SK-N-SH treated with all-trans-retinoic acid at 6 μM for 48 hours (cell line): ENCODE measurements at regions not wholly inside any gene's neighbourhood (a gene's known extent, or its start where the extent isn't known, plus 50 kb on each side); places are given as distances from the start of the nearest gene placed in this dataset.
"Not testable (repeated sequence)": the region's sequence is repeated elsewhere in the genome, so short reads cannot be mapped to it uniquely, and the experiment has no call there.

Experiments used
- ATAC-seq: fragments of 200-7000 bp; cut with Tn5 transposase; 3 replicates; pipeline ENCODE4 v1.9.1; 2020; ENCODE audit warnings: mild to moderate bottlenecking, moderate library complexity
- ARNTL ChIP-seq: fragments of 450-650 bp; formaldehyde crosslinking; IDR thresholded peaks from 2 replicates; pipeline ENCODE4 v1.5.0; 2020; ENCODE audit warnings: low read depth, mild to moderate bottlenecking, moderate library complexity, borderline replicate concordance
- BACH2 ChIP-seq: fragments of 250-450 bp; sonication (Bioruptor Pico); IDR thresholded peaks from 2 replicates; pipeline ENCODE4 v1.9.0; 2021; ENCODE audit warnings: mild to moderate bottlenecking, borderline replicate concordance
- CSDC2 ChIP-seq: fragments of 250-450 bp; sonication (Bioruptor Pico); IDR thresholded peaks from 2 replicates; pipeline ENCODE4 v1.5.0; 2020; ENCODE audit warnings: mild to moderate bottlenecking, moderate library complexity
- ESRRG ChIP-seq: fragments of 250-450 bp; sonication (Bioruptor Pico); IDR thresholded peaks from 2 replicates; pipeline ENCODE4 v1.6.1; 2021; ENCODE audit warnings: mild to moderate bottlenecking
- ISL1 ChIP-seq: fragments of 250-450 bp; sonication (Bioruptor Pico); IDR thresholded peaks from 2 replicates; pipeline ENCODE4 v2.1.2; 2022; ENCODE audit warnings: mild to moderate bottlenecking, moderate library complexity
- OSR1 ChIP-seq: fragments of 250-450 bp; sonication (Bioruptor Pico); IDR thresholded peaks from 2 replicates; pipeline ENCODE4 v1.8.0; 2022; ENCODE audit warnings: moderate library complexity, mild to moderate bottlenecking, inconsistent platforms
- PPARA ChIP-seq: fragments of 250-450 bp; sonication (Bioruptor Pico); IDR thresholded peaks from 2 replicates; pipeline ENCODE4 v1.5.0; 2020; ENCODE audit warnings: mild to moderate bottlenecking, borderline replicate concordance
- RARB ChIP-seq: fragments of 250-450 bp; sonication (Bioruptor Pico); IDR thresholded peaks from 2 replicates; pipeline ENCODE4 v1.8.0; 2021; ENCODE audit warnings: mild to moderate bottlenecking, moderate library complexity
- SNAI2 ChIP-seq: fragments of 250-450 bp; sonication (Bioruptor Pico); IDR thresholded peaks from 2 replicates; pipeline ENCODE4 v1.5.0; 2020; ENCODE audit warnings: mild to moderate bottlenecking, moderate library complexity
- TCF4 ChIP-seq: fragments of 250-450 bp; sonication (Bioruptor Pico); IDR thresholded peaks from 2 replicates; pipeline ENCODE4 v1.8.0; 2021; ENCODE audit warnings: mild to moderate bottlenecking, moderate library complexity, borderline replicate concordance
- ZC3H10 ChIP-seq: fragments of 250-450 bp; sonication (Bioruptor Pico); IDR thresholded peaks from 2 replicates; pipeline ENCODE4 v1.5.1; 2021; ENCODE audit warnings: mild to moderate bottlenecking, moderate library complexity
- ZFP3 ChIP-seq: fragments of 250-450 bp; sonication (Bioruptor Pico); IDR thresholded peaks from 2 replicates; pipeline ENCODE4 v1.5.0; 2020; ENCODE audit warnings: mild to moderate bottlenecking, moderate library complexity
- ZFP30 ChIP-seq: fragments of 450-650 bp; formaldehyde crosslinking; IDR thresholded peaks from 2 replicates; pipeline ENCODE4 v1.5.0; 2022; ENCODE audit warnings: mild to moderate bottlenecking, moderate library complexity
- ZNF565 ChIP-seq: fragments of 450-650 bp; formaldehyde crosslinking; conservative IDR thresholded peaks from 2 replicates; pipeline ENCODE4 v1.5.0; 2020; ENCODE audit warnings: low read depth, mild to moderate bottlenecking, moderate library complexity
- ZNF70 ChIP-seq: fragments of 450-650 bp; formaldehyde crosslinking; IDR thresholded peaks from 2 replicates; pipeline ENCODE4 v1.5.0; 2020; ENCODE audit warnings: mild to moderate bottlenecking, moderate library complexity
- ZNF8 ChIP-seq: fragments of 450-650 bp; formaldehyde crosslinking; IDR thresholded peaks from 2 replicates; pipeline ENCODE4 v1.5.0; 2020; ENCODE audit warnings: mild to moderate bottlenecking, moderate library complexity
- TF ChIP-seq, protein P1 (sequence below): fragments of 250-450 bp; sonication (Bioruptor Pico); IDR thresholded peaks from 2 replicates; pipeline ENCODE4 v1.8.0; 2021; ENCODE audit warnings: low read depth, mild to moderate bottlenecking, moderate library complexity, borderline replicate concordance
- TF ChIP-seq, protein P2 (sequence below): fragments of 250-450 bp; sonication (Bioruptor Pico); IDR thresholded peaks from 2 replicates; pipeline ENCODE4 v1.5.0; 2020; ENCODE audit warnings: mild to moderate bottlenecking, moderate library complexity
- TF ChIP-seq, protein P3 (sequence below): fragments of 250-450 bp; sonication (Bioruptor Pico); IDR thresholded peaks from 2 replicates; pipeline ENCODE4 v1.5.1; 2021; ENCODE audit warnings: mild to moderate bottlenecking, moderate library complexity
- TF ChIP-seq, protein P4 (sequence below): fragments of 250-450 bp; sonication (Bioruptor Pico); IDR thresholded peaks from 2 replicates; pipeline ENCODE4 v1.5.1; 2020; ENCODE audit warnings: low read depth, mild to moderate bottlenecking, moderate library complexity

DNA sequence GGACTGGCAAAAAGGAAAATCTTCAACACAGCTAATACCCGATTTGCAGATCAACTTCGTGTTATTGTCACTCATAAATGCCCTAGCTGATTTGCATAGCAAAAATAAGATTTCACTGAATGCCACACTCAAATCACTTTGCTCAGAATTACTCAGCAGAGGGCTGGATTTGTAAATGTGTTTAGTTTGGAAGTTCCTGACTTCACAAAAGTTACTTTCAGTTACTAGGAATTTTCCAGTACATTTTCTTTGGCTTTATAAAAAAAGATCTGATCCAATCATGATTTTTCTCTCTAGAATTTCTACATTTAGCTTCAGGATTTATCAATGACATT, 433.3 kb upstream of the ID2 start:
- TF ChIP-seq, protein P1, sequence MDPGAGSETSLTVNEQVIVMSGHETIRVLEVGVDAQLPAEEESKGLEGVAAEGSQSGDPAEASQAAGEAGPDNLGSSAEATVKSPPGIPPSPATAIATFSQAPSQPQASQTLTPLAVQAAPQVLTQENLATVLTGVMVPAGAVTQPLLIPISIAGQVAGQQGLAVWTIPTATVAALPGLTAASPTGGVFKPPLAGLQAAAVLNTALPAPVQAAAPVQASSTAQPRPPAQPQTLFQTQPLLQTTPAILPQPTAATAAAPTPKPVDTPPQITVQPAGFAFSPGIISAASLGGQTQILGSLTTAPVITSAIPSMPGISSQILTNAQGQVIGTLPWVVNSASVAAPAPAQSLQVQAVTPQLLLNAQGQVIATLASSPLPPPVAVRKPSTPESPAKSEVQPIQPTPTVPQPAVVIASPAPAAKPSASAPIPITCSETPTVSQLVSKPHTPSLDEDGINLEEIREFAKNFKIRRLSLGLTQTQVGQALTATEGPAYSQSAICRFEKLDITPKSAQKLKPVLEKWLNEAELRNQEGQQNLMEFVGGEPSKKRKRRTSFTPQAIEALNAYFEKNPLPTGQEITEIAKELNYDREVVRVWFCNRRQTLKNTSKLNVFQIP (CRISPR knock-in tag): no peak
- TF ChIP-seq, protein P2, sequence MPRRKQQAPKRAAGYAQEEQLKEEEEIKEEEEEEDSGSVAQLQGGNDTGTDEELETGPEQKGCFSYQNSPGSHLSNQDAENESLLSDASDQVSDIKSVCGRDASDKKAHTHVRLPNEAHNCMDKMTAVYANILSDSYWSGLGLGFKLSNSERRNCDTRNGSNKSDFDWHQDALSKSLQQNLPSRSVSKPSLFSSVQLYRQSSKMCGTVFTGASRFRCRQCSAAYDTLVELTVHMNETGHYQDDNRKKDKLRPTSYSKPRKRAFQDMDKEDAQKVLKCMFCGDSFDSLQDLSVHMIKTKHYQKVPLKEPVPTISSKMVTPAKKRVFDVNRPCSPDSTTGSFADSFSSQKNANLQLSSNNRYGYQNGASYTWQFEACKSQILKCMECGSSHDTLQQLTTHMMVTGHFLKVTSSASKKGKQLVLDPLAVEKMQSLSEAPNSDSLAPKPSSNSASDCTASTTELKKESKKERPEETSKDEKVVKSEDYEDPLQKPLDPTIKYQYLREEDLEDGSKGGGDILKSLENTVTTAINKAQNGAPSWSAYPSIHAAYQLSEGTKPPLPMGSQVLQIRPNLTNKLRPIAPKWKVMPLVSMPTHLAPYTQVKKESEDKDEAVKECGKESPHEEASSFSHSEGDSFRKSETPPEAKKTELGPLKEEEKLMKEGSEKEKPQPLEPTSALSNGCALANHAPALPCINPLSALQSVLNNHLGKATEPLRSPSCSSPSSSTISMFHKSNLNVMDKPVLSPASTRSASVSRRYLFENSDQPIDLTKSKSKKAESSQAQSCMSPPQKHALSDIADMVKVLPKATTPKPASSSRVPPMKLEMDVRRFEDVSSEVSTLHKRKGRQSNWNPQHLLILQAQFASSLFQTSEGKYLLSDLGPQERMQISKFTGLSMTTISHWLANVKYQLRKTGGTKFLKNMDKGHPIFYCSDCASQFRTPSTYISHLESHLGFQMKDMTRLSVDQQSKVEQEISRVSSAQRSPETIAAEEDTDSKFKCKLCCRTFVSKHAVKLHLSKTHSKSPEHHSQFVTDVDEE (CRISPR knock-in tag): no peak
- TF ChIP-seq ESRRG (CRISPR knock-in tag) (no peak), ARNTL (no peak), RARB (CRISPR knock-in tag) (no peak)
- ATAC-seq: no peak

DNA sequence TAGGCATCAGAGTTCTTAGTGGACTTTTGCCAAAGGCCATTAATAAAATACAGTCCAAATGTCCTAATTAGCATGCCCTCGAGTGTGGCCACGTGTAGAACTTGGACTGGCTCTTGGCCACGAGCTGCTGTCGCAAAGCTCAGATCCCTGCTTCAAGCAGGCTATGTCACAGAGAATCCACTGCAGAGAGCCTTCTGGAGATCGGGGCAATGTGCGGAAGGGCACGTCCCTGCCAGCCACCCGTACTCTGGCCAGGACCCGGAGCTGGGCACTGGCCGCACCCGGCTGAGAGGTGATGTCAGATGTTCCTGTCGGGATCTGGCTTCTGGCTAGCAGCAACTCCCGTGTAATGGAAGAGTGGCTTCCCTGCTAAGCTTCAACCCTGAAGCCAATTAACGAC, 432.7 kb upstream of the ID2 start:
- TF ChIP-seq BACH2 (CRISPR knock-in tag) (no peak), ZFP3 (CRISPR knock-in tag) (no peak), PPARA (CRISPR knock-in tag) (no peak), ISL1 (no peak), ZNF565 (no peak), ZNF70 (no peak), ESRRG (CRISPR knock-in tag) (no peak), CSDC2 (no peak)
- TF ChIP-seq, protein P1 (CRISPR knock-in tag): no peak
- TF ChIP-seq, protein P2 (CRISPR knock-in tag): no peak
- ATAC-seq: no peak

DNA sequence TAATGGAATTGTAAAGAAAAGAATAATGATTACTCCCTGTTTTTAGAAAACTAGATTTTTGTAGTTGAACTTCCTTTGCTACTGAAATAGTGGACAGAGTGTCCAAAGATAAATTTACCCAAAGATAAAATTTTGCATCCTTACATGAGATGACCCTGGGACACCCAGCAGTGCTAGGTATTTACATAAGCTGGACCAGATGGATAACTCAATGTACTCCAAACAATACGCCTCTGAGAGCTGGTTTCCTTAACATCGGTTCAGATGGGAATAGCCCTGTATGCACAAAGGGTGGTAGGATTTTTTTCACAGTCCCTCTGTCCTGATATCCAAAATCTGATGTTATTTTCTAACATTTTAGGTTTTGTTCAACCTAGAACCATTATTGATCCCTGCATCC, 432.1 kb upstream of the ID2 start:
- TF ChIP-seq ZNF70 (no peak), ARNTL (no peak), TCF4 (CRISPR knock-in tag) (no peak), ZFP3 (CRISPR knock-in tag) (no peak), SNAI2 (CRISPR knock-in tag) (no peak), BACH2 (CRISPR knock-in tag) (no peak), CSDC2 (no peak), OSR1 (no peak), PPARA (CRISPR knock-in tag) (no peak), ZC3H10 (CRISPR knock-in tag) (no peak), ISL1 (no peak), ZNF8 (no peak), ZNF565 (no peak), ZFP30 (no peak), ESRRG (CRISPR knock-in tag) (no peak)
- TF ChIP-seq, protein P1 (CRISPR knock-in tag): no peak
- TF ChIP-seq, protein P3, sequence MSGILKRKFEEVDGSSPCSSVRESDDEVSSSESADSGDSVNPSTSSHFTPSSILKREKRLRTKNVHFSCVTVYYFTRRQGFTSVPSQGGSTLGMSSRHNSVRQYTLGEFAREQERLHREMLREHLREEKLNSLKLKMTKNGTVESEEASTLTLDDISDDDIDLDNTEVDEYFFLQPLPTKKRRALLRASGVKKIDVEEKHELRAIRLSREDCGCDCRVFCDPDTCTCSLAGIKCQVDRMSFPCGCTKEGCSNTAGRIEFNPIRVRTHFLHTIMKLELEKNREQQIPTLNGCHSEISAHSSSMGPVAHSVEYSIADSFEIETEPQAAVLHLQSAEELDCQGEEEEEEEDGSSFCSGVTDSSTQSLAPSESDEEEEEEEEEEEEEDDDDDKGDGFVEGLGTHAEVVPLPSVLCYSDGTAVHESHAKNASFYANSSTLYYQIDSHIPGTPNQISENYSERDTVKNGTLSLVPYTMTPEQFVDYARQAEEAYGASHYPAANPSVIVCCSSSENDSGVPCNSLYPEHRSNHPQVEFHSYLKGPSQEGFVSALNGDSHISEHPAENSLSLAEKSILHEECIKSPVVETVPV (CRISPR knock-in tag): no peak
- TF ChIP-seq, protein P4, sequence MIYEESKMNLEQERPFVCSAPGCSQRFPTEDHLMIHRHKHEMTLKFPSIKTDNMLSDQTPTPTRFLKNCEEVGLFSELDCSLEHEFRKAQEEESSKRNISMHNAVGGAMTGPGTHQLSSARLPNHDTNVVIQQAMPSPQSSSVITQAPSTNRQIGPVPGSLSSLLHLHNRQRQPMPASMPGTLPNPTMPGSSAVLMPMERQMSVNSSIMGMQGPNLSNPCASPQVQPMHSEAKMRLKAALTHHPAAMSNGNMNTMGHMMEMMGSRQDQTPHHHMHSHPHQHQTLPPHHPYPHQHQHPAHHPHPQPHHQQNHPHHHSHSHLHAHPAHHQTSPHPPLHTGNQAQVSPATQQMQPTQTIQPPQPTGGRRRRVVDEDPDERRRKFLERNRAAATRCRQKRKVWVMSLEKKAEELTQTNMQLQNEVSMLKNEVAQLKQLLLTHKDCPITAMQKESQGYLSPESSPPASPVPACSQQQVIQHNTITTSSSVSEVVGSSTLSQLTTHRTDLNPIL: no peak

DNA sequence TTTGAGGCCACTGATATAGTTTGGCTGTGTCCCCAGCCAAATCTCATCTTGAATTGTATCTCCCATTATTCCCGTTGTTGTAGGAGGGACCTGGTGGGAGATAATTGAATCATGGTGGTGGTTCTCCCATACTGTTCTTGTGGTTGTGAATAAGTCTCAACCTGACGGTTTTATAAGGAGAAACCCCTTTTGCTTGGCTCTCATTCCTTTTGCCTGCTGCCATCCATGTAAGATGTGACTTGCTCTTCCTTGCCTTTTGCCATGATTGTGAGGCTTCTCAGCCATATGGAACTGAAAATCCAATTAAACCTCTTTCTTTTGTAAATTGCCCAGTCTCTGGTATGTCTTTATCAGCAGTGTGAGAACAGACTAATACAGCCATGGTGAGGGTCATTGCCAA, 431.6 kb upstream of the ID2 start:
- not testable (repeated sequence) for ATAC-seq

More for the DNA sequence above, 432.1 kb upstream of the ID2 start:
- no peak for ATAC-seq
